Adrenal gland (tissue), 5 donors: ENCODE measurements at regions not wholly inside any gene's neighbourhood (a gene's known extent, or its start where the extent isn't known, plus 50 kb on each side); places are given as distances from the start of the nearest gene placed in this dataset.

Source experiments
- CTCF ChIP-seq, 6 experiments: fragments of 450-650 bp in 4 of 6; fragments of 200-600 bp in 2 of 6; sonication (generic) in 1 of 6; IDR thresholded peaks; 1 replicate in 5 of 6; 2 replicates in 1 of 6; pipeline versions ENCODE4 v1.5.1 to v1.8.0; 2016 to 2021; ENCODE audit warnings: antibody characterized with exemption in 6 of 6, mild to moderate bottlenecking in 2 of 6, moderate library complexity in 1 of 6
- POLR2A ChIP-seq, 2 donors: fragments of 450-650 bp; IDR thresholded peaks; one replicate each; pipeline ENCODE4 v1.6.1; 2017; ENCODE audit warnings: antibody characterized with exemption in 2 of 2, mild to moderate bottlenecking in 2 of 2, moderate library complexity in 1 of 2
- donor health status: DM: no; HTN: no; CAD: no.

GRCh38 chr2:129906861-129907235 is 72.6 kb upstream of the RAB6C start:
- no peak for TF ChIP-seq CTCF (IDR thresholded peaks at IDR 0.05)
- no peak for TF ChIP-seq POLR2A (IDR thresholded peaks at IDR 0.05)
